Keratinocyte (primary cell): ENCODE measurements at regions not wholly inside any gene's neighbourhood (a gene's known extent, or its start where the extent isn't known, plus 50 kb on each side); places are given as distances from the start of the nearest gene placed in this dataset.

Experiments used
- DNase-seq: peaks from one replicate; pipeline ENCODE4 v3.0.0-alpha.2; 2011; ENCODE audit warnings: low read depth, missing footprints, low spot score
- FAIRE-seq: peaks from 2 replicates; lab custom pipeline; 2011; peaks lifted over from hg19 to GRCh38; lab: Jason Lieb, UNC
- H2AFZ ChIP-seq: 2 replicates; pipeline ENCODE4 v1.6.0; 2012; ENCODE audit warnings: low read length, control low read depth, inconsistent platforms; ENCODE audit not compliant: control insufficient read depth
- H3K27ac ChIP-seq: 2 replicates; pipeline ENCODE4 v1.5.1; 2011; ENCODE audit warnings: low read length; ENCODE audit not compliant: control insufficient read depth, insufficient read depth
- H3K27me3 ChIP-seq: 3 replicates; pipeline ENCODE4 v1.6.0; 2011; ENCODE audit warnings: low read length; ENCODE audit not compliant: control insufficient read depth, insufficient read depth; ENCODE audit errors: extremely low read depth
- H3K36me3 ChIP-seq, 2 experiments: 2 replicates in 1 of 2; 3 replicates in 1 of 2; pipeline ENCODE4 v1.5.1; 2011; ENCODE audit warnings: low read length in 2 of 2, mild to moderate bottlenecking in 1 of 2; ENCODE audit not compliant: control insufficient read depth in 2 of 2, insufficient read depth in 2 of 2; ENCODE audit errors: extremely low read depth in 1 of 2
- H3K4me1 ChIP-seq: 3 replicates; pipeline ENCODE4 v1.5.1; 2011; ENCODE audit warnings: low read length; ENCODE audit not compliant: control insufficient read depth, insufficient read depth; ENCODE audit errors: extremely low read depth
- H3K4me2 ChIP-seq: 3 replicates; pipeline ENCODE4 v1.6.0; 2011; ENCODE audit warnings: low read depth, low read length; ENCODE audit not compliant: control insufficient read depth, insufficient read depth; ENCODE audit errors: extremely low read depth
- H3K4me3 ChIP-seq, 3 experiments: fragments of 200-600 bp in 1 of 3; sonication (generic) in 1 of 3; 2 replicates in 2 of 3; 3 replicates in 1 of 3; pipeline ENCODE4 v1.5.1; 2011 to 2016; ENCODE audit warnings: low read length in 3 of 3, mild to moderate bottlenecking in 3 of 3, control low read depth in 2 of 3, inconsistent platforms in 1 of 3, low read depth in 1 of 3, mixed read lengths in 1 of 3, mixed run types in 1 of 3, moderate library complexity in 1 of 3; ENCODE audit not compliant: control insufficient read depth in 2 of 3, insufficient read depth in 2 of 3; ENCODE audit errors: extremely low read depth in 1 of 3
- H3K79me2 ChIP-seq: 2 replicates; pipeline ENCODE4 v1.6.0; 2012; ENCODE audit warnings: low read length; ENCODE audit not compliant: control insufficient read depth, insufficient read depth
- H3K9ac ChIP-seq: 3 replicates; pipeline ENCODE4 v1.6.0; 2011; ENCODE audit warnings: low read length; ENCODE audit not compliant: control insufficient read depth, insufficient read depth; ENCODE audit errors: extremely low read depth
- H3K9me1 ChIP-seq: 3 replicates; pipeline ENCODE4 v1.6.0; 2011; ENCODE audit warnings: low read length; ENCODE audit not compliant: control insufficient read depth, insufficient read depth; ENCODE audit errors: extremely low read depth
- H3K9me3 ChIP-seq: 2 replicates; pipeline ENCODE4 v1.5.1; 2012; ENCODE audit warnings: low read depth, low read length; ENCODE audit not compliant: control insufficient read depth
- H4K20me1 ChIP-seq: 3 replicates; pipeline ENCODE4 v1.6.0; 2011; ENCODE audit warnings: low read length; ENCODE audit not compliant: control insufficient read depth, insufficient read depth; ENCODE audit errors: extremely low read depth
- CTCF ChIP-seq, 3 experiments: IDR thresholded peaks in 1 of 3; conservative IDR thresholded peaks in 1 of 3; optimal IDR thresholded peaks in 1 of 3; 2 replicates in 2 of 3; 3 replicates in 1 of 3; pipeline versions ENCODE3 to v1.5.1; 2011; ENCODE audit warnings: low read length in 3 of 3, mild to moderate bottlenecking in 3 of 3, moderate library complexity in 2 of 3, control low read depth in 1 of 3, inconsistent platforms in 1 of 3; ENCODE audit not compliant: insufficient read depth in 2 of 3; ENCODE audit errors: extremely low read depth in 1 of 3
- EZH2 ChIP-seq: IDR thresholded peaks from one replicate; pipeline ENCODE4 v1.6.1; 2012; ENCODE audit warnings: inconsistent platforms, mild to moderate bottlenecking, low read length, moderate library complexity
- dilution Hi-C: fragments of 300-500 bp; cut with MboI; formaldehyde crosslinking; loops from one replicate; pipeline ENCODE4 v1.7.0; 2020; ENCODE audit warnings: low sequenced_read_pairs; ENCODE audit not compliant: extremely low pct_ligation_motif_present

GRCh38 chr2:138112536-138112935 is 148.3 kb downstream of the HNMT start:
- dilution Hi-C loops, result no loop called here
- DNase-seq (no peak), FAIRE-seq (no peak)
- Histone ChIP-seq H3K4me3 (no peak overlapping the region), H3K36me3 (no peaks in the 10 kb centered on the region), H3K9ac (no peak overlapping the region), H3K9me1 (no peaks in the 10 kb centered on the region), H3K27ac (no peak overlapping the region), H3K79me2 (no peaks in the 10 kb centered on the region), H2AFZ (no peak overlapping the region), H3K4me1 (peaks cover 7% of the 10 kb centered on the region), H3K27me3 (no peaks in the 10 kb centered on the region), H3K9me3 (no peaks in the 10 kb centered on the region), H4K20me1 (no peaks in the 10 kb centered on the region), H3K4me2 (peak overlapping the region; percentile 47)
- TF ChIP-seq CTCF (optimal IDR thresholded peaks at IDR 0.05 in 1 of 3, IDR thresholded peaks at IDR 0.05 in 1 of 3, conservative IDR thresholded peaks at IDR 0.05 in 1 of 3; ENCODE audit: extremely low read depth in 1 of 3, insufficient read depth in 2 of 3, low read length in 3 of 3), result no peak
- no peak for TF ChIP-seq EZH2

- Histone ChIP-seq H2AFZ (no peak overlapping the region), H3K4me3 (no peak overlapping the region), H3K27me3 (no peaks in the 10 kb centered on the region), H3K9ac (no peak overlapping the region), H3K36me3 (no peaks in the 10 kb centered on the region), H3K27ac (no peak overlapping the region), H3K9me3 (no peaks in the 10 kb centered on the region), H3K9me1 (no peaks in the 10 kb centered on the region), H3K4me1 (peaks cover 7% of the 10 kb centered on the region), H4K20me1 (no peaks in the 10 kb centered on the region), H3K79me2 (no peaks in the 10 kb centered on the region), H3K4me2 (no peak overlapping the region)
- dilution Hi-C loops, result no loop called here
- TF ChIP-seq EZH2, result no peak
- no peak for TF ChIP-seq CTCF (optimal IDR thresholded peaks at IDR 0.05 in 1 of 3, IDR thresholded peaks at IDR 0.05 in 1 of 3, conservative IDR thresholded peaks at IDR 0.05 in 1 of 3; ENCODE audit: extremely low read depth in 1 of 3, insufficient read depth in 2 of 3, low read length in 3 of 3)
- DNase-seq, result no peak
- FAIRE-seq, result peak; percentile 39
Observed at GRCh38 chr2:138113871-138114525, 149.7 kb downstream of the HNMT start.
